Hepatocyte (in vitro differentiated cells): ENCODE measurements at regions not wholly inside any gene's neighbourhood (a gene's known extent, or its start where the extent isn't known, plus 50 kb on each side); places are given as distances from the start of the nearest gene placed in this dataset.
"Not testable (repeated sequence)": the region's sequence is repeated elsewhere in the genome, so short reads cannot be mapped to it uniquely, and the experiment has no call there.

ENCODE experiments used
- DNase-seq: peaks from one replicate; pipeline ENCODE4 v3.0.0-alpha.2; 2016; ENCODE audit warnings: low spot score
- H2AFZ ChIP-seq: fragments of 200-600 bp; sonication (generic); 2 replicates; pipeline ENCODE4 v1.6.0; 2016; ENCODE audit warnings: antibody characterized with exemption, mild to moderate bottlenecking
- H3K27ac ChIP-seq: fragments of 200-600 bp; sonication (generic); 2 replicates; pipeline ENCODE4 v1.5.1; 2016; ENCODE audit warnings: mild to moderate bottlenecking
- H3K27me3 ChIP-seq: fragments of 200-600 bp; sonication (generic); 2 replicates; pipeline ENCODE4 v1.6.1; 2016
- H3K36me3 ChIP-seq: fragments of 200-600 bp; sonication (generic); replicated peaks from 2 replicates; pipeline ENCODE4 v1.5.1; 2016; ENCODE audit warnings: low read depth; ENCODE audit not compliant: insufficient read depth
- H3K4me1 ChIP-seq: fragments of 200-600 bp; sonication (generic); 2 replicates; pipeline ENCODE4 v1.5.1; 2016; ENCODE audit warnings: mild to moderate bottlenecking, moderate library complexity; ENCODE audit not compliant: insufficient read depth
- H3K4me2 ChIP-seq: fragments of 200-600 bp; sonication (generic); 2 replicates; pipeline ENCODE4 v1.6.0; 2016
- H3K4me3 ChIP-seq: fragments of 200-600 bp; sonication (generic); 2 replicates; pipeline ENCODE4 v1.5.1; 2016; ENCODE audit warnings: mild to moderate bottlenecking
- H3K79me2 ChIP-seq: fragments of 200-600 bp; sonication (generic); 2 replicates; pipeline ENCODE4 v1.6.0; 2017; ENCODE audit warnings: mild to moderate bottlenecking
- H3K9me2 ChIP-seq: fragments of 200-600 bp; sonication (generic); replicated peaks from 2 replicates; pipeline ENCODE4 v1.6.0; 2017; ENCODE audit warnings: mild to moderate bottlenecking; ENCODE audit not compliant: insufficient read depth
- H3K9me3 ChIP-seq: fragments of 200-600 bp; sonication (generic); 2 replicates; pipeline ENCODE4 v1.5.1; 2016; ENCODE audit warnings: low read depth, mild to moderate bottlenecking
- H4K20me1 ChIP-seq: fragments of 200-600 bp; sonication (generic); 2 replicates; pipeline ENCODE4 v1.6.0; 2016; ENCODE audit warnings: mild to moderate bottlenecking; ENCODE audit not compliant: insufficient read depth, poor library complexity, severe bottlenecking
- CTCF ChIP-seq: fragments of 200-600 bp; sonication (generic); IDR thresholded peaks from 2 replicates; pipeline ENCODE4 v1.5.1; 2016; ENCODE audit warnings: antibody characterized with exemption, mild to moderate bottlenecking; ENCODE audit not compliant: poor library complexity
- EZH2 ChIP-seq: fragments of 200-600 bp; sonication (generic); IDR thresholded peaks from 2 replicates; pipeline ENCODE4 v1.6.1; 2016; ENCODE audit warnings: antibody characterized with exemption, mild to moderate bottlenecking, borderline replicate concordance
- EZH2phosphoT487 ChIP-seq: fragments of 200-600 bp; sonication (generic); IDR thresholded peaks from one replicate; pipeline ENCODE4 v1.6.1; 2018; ENCODE audit warnings: antibody characterized with exemption, mild to moderate bottlenecking, low read depth, moderate library complexity; ENCODE audit not compliant: unreplicated experiment, severe bottlenecking
- WGBS: methylation state at CpG from one replicate; pipeline ENCODE4 v1.1.6; 2016; ENCODE audit warnings: low lambda C conversion rate; ENCODE audit errors: missing lambda C conversion rate; 5-methylcytosine and 5-hydroxymethylcytosine counted together

- Histone ChIP-seq H3K9me3 (no peaks in the 10 kb centered on the region), H3K9me2 (no peaks in the 10 kb centered on the region), H2AFZ (no peak overlapping the region), H3K27me3 (no peaks in the 10 kb centered on the region), H3K4me3 (no peak overlapping the region), H3K79me2 (no peaks in the 10 kb centered on the region), H3K4me1 (no peaks in the 10 kb centered on the region), H3K4me2 (no peak overlapping the region), H3K36me3 (no peaks in the 10 kb centered on the region), H3K27ac (no peak overlapping the region), H4K20me1 (no peaks in the 10 kb centered on the region)
- DNase-seq: no peak
- WGBS: 95% methylated on average over 1 of the region's 1 CpG
- TF ChIP-seq EZH2phosphoT487 (no peak), EZH2 (no peak), CTCF (no peak)
Observed at GRCh38 chr12:46547421-46548354, 175.1 kb upstream of the SLC38A2 start.

- WGBS: 91% methylated on average over 2 of the region's 2 CpGs
- Histone ChIP-seq H3K27ac (no peak overlapping the region), H3K9me3 (no peaks in the 10 kb centered on the region), H4K20me1 (no peaks in the 10 kb centered on the region), H3K9me2 (no peaks in the 10 kb centered on the region), H3K4me3 (no peak overlapping the region), H3K36me3 (no peaks in the 10 kb centered on the region), H3K79me2 (no peaks in the 10 kb centered on the region), H3K4me2 (no peak overlapping the region), H2AFZ (no peak overlapping the region), H3K4me1 (no peaks in the 10 kb centered on the region), H3K27me3 (no peaks in the 10 kb centered on the region)
- no peak for TF ChIP-seq CTCF
- no peak for DNase-seq
Observed at GRCh38 chr12:46546634-46547273, 174.2 kb upstream of the SLC38A2 start.

GRCh38 chr12:46543378-46543795 lies 170.8 kb upstream of the SLC38A2 start:
- 94% methylated on average over 3 of the region's 3 CpGs for WGBS
- H3K36me3 ChIP-seq, H3K27ac ChIP-seq, H3K79me2 ChIP-seq, H3K9me3 ChIP-seq, H2AFZ ChIP-seq, H3K4me3 ChIP-seq, H3K4me2 ChIP-seq, H3K4me1 ChIP-seq, H3K27me3 ChIP-seq, H3K9me2 ChIP-seq, DNase-seq, H4K20me1 ChIP-seq: not testable (repeated sequence)

- no peak overlapping the region for H2AFZ ChIP-seq
Observed at GRCh38 chr12:46538976-46539375, 166.4 kb upstream of the SLC38A2 start.

More at GRCh38 chr12:46538976-46539375, 166.4 kb upstream of the SLC38A2 start:
- no peak for DNase-seq
- no peaks in the 10 kb centered on the region for H4K20me1 ChIP-seq
- H3K9me2 ChIP-seq: no peaks in the 10 kb centered on the region
- WGBS: 88% methylated on average over 2 of the region's 2 CpGs
- H3K4me2 ChIP-seq: no peak overlapping the region
- no peak overlapping the region for H3K27ac ChIP-seq
- no peaks in the 10 kb centered on the region for H3K36me3 ChIP-seq
- H3K79me2 ChIP-seq: no peaks in the 10 kb centered on the region
- H3K4me3 ChIP-seq: no peak overlapping the region
- no peaks in the 10 kb centered on the region for H3K27me3 ChIP-seq
- no peaks in the 10 kb centered on the region for H3K4me1 ChIP-seq
- no peak for TF ChIP-seq EZH2
- TF ChIP-seq EZH2phosphoT487: no peak
- no peak for TF ChIP-seq CTCF
- no peaks in the 10 kb centered on the region for H3K9me3 ChIP-seq
